ENCODE measurements at regions not wholly inside any gene's neighbourhood (a gene's known extent, or its start where the extent isn't known, plus 50 kb on each side); places are given as distances from the start of the nearest gene placed in this dataset.

DNA sequence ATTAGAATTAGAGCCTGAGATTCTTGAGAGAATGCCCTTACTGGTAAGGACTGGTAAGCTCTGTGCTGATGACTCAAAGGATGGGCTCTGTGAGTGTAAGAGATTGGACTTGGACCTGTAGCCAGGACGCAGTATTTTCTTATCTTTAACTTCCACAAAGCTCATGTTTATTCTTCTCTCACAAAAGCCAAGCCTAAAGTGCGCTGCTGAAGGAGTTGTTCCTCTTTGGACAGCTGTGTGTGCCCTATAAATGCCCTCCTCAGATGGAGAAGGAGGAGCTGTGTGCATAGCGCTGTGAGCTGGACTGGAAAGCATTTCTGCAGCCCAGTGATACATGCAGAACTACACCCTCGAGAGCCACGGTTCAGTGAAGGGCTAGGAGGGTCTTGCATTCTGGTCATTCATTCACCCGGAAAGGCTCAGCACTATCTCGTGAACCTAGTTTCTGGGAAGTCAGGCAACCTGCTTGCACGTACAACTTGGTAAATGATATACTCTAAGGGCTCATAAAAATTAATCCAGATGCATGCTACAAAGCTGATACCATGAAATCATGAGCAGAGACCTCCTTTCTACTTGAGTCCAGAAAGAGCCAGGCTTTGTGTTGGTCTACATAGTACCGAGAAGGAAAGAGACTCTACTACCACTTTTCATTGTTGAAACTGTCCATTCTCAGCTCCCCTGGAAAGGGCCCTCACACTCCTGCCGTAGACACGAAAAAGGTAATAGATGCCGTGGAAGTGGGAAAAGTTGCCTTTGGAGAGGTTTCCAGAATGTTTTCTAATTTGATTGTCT lies 103.0 kb upstream of the TBL1XR1 start:
- BruUV-seq (replicated peaks) = no TSS peak
- H3K4me3 Mint-ChIP-seq (ENCODE audit: unreplicated experiment) = no peak overlapping the region
- TF ChIP-seq, protein P1, sequence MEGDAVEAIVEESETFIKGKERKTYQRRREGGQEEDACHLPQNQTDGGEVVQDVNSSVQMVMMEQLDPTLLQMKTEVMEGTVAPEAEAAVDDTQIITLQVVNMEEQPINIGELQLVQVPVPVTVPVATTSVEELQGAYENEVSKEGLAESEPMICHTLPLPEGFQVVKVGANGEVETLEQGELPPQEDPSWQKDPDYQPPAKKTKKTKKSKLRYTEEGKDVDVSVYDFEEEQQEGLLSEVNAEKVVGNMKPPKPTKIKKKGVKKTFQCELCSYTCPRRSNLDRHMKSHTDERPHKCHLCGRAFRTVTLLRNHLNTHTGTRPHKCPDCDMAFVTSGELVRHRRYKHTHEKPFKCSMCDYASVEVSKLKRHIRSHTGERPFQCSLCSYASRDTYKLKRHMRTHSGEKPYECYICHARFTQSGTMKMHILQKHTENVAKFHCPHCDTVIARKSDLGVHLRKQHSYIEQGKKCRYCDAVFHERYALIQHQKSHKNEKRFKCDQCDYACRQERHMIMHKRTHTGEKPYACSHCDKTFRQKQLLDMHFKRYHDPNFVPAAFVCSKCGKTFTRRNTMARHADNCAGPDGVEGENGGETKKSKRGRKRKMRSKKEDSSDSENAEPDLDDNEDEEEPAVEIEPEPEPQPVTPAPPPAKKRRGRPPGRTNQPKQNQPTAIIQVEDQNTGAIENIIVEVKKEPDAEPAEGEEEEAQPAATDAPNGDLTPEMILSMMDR (IDR thresholded peaks at IDR 0.05; ENCODE audit: unreplicated experiment) = no peak
- no peaks in the 10 kb centered on the region for H3K4me1 Mint-ChIP-seq (ENCODE audit: insufficient read depth, unreplicated experiment)
- no peak overlapping the region for H3K27ac Mint-ChIP-seq (ENCODE audit: low read depth, unreplicated experiment)
- DNase-seq (ENCODE audit: unreplicated experiment) = no peak
- H3K27me3 Mint-ChIP-seq (ENCODE audit: insufficient read depth, unreplicated experiment) = no peaks in the 10 kb centered on the region
- ChIA-PET CTCF (interaction anchor here (0.5 to 0.7 kb wide), 3 partner anchors 12 to 427 kb away, joined by 3 read pairs; no protein-coding TSS in a partner anchor), POLR2A (interaction anchor here (0.8 to 1.5 kb wide), 2 partner anchors 11 to 242 kb away, joined by 3 read pairs; no protein-coding TSS in a partner anchor)
- no peaks in the 10 kb centered on the region for H3K9me3 Mint-ChIP-seq (ENCODE audit: unreplicated experiment)
- H3K36me3 Mint-ChIP-seq (ENCODE audit: insufficient read depth, unreplicated experiment) = peaks cover 7% of the 10 kb centered on the region
- intact Hi-C loops (cut with micrococcal nuclease) = no loop called here

DNA sequence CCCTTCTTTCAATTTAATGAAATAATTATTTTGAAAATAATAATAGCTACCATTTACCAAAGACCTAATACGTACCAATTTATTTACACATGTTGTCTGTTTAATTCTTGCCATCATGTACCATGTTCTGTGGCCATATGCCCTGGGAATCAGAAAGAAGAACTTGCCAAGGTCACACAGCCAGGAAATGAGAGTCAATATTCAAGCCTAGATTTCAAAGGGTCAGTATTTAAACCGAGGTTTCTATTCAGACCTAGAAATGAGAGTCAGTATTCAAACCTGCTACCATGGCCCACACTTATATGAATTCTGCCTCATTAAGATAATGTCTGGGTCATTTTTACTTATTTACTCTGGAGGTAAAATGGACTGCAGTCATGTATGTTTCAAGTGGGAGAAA lies 103.6 kb upstream of the TBL1XR1 start:
- H3K27ac Mint-ChIP-seq (ENCODE audit: low read depth, unreplicated experiment) = no peak overlapping the region
- H3K36me3 Mint-ChIP-seq (ENCODE audit: insufficient read depth, unreplicated experiment) = peaks cover 7% of the 10 kb centered on the region
- DNase-seq (ENCODE audit: unreplicated experiment) = no peak
- POLR2A ChIA-PET = interaction anchor here (0.8 to 1.5 kb wide), 2 partner anchors 11 to 242 kb away, joined by 3 read pairs; no protein-coding TSS in a partner anchor
- H3K4me1 Mint-ChIP-seq (ENCODE audit: insufficient read depth, unreplicated experiment) = no peaks in the 10 kb centered on the region
- no peak overlapping the region for H3K4me3 Mint-ChIP-seq (ENCODE audit: unreplicated experiment)
- intact Hi-C loops (cut with micrococcal nuclease) = no loop called here
- no peaks in the 10 kb centered on the region for H3K9me3 Mint-ChIP-seq (ENCODE audit: unreplicated experiment)
- H3K27me3 Mint-ChIP-seq (ENCODE audit: insufficient read depth, unreplicated experiment) = no peaks in the 10 kb centered on the region
- BruUV-seq (replicated peaks) = no TSS peak
- CTCF ChIA-PET = interaction anchor here (0.5 kb wide), 1 partner anchor 13 kb away, joined by 3 read pairs; no protein-coding TSS in a partner anchor
- TF ChIP-seq, protein P1 (IDR thresholded peaks at IDR 0.05; ENCODE audit: unreplicated experiment) = no peak

DNA sequence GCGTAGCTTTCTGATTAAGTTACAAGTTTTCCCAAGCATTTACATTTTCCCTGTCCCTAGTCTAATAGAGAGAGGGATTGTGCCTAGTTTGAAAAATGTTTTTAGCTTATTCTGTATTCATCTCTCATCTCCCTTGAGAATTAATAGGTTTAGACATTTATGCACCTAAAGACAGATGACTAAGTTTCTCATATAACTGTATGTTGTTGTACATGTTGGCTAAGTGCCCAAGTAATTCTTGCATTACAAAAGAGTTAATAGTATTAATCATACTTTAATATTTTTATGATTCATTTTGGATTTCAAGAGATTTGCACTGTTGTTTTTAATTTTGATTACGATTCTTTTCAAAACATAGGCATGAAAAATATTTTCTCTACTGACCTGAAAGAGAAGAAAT lies 109.0 kb upstream of the TBL1XR1 start:
- H3K9me3 Mint-ChIP-seq (ENCODE audit: unreplicated experiment) = no peaks in the 10 kb centered on the region
- H3K36me3 Mint-ChIP-seq (ENCODE audit: insufficient read depth, unreplicated experiment) = peaks cover 7% of the 10 kb centered on the region
- ChIA-PET CTCF (interaction anchor here (1.1 kb wide), 1 partner anchor 56 kb away, joined by 3 read pairs; no protein-coding TSS in a partner anchor), POLR2A (interaction anchor here (1.1 to 1.6 kb wide), 8 partner anchors 12 to 137 kb away, joined by 3 to 7 read pairs (median 4); partner anchors contain the start of gene TBL1XR1)
- intact Hi-C loops (cut with micrococcal nuclease) = loop anchor here (5.0 kb wide), 1 partner anchor 51 kb away; no protein-coding TSS in a partner anchor
- TF ChIP-seq, protein P1 (IDR thresholded peaks at IDR 0.05; ENCODE audit: unreplicated experiment) = no peak
- peaks cover 4% of the 10 kb centered on the region for H3K4me1 Mint-ChIP-seq (ENCODE audit: insufficient read depth, unreplicated experiment)
- no peak overlapping the region for H3K27ac Mint-ChIP-seq (ENCODE audit: low read depth, unreplicated experiment)
- no peak overlapping the region for H3K4me3 Mint-ChIP-seq (ENCODE audit: unreplicated experiment)
- peak; percentile 68 for DNase-seq (ENCODE audit: unreplicated experiment)
- BruUV-seq (replicated peaks) = no TSS peak
- no peaks in the 10 kb centered on the region for H3K27me3 Mint-ChIP-seq (ENCODE audit: insufficient read depth, unreplicated experiment)

DNA sequence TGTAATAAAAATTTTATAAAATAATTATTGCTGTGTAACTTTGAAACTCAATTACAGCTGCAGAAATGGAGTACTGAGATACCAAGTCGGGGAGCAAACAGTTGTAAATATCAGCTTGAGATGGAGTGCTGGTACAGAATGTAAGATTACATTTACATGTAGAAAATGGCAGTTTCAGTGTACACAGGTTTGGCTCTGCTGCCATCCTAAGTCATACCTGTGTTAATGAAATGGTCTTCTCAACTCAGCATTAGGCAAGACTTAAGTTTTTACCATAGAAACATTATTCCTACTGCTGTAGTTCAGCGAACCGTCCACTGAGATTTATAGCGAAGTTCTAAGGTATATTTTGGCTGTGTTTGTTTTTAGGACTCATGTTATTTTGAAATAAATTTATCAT lies 110.1 kb upstream of the TBL1XR1 start:
- H3K36me3 Mint-ChIP-seq (ENCODE audit: insufficient read depth, unreplicated experiment) = no peaks in the 10 kb centered on the region
- H3K27ac Mint-ChIP-seq (ENCODE audit: low read depth, unreplicated experiment) = no peak overlapping the region
- H3K4me1 Mint-ChIP-seq (ENCODE audit: insufficient read depth, unreplicated experiment) = peaks cover 4% of the 10 kb centered on the region
- intact Hi-C loops (cut with micrococcal nuclease) = loop anchor here (5.0 kb wide), 1 partner anchor 50 kb away; no protein-coding TSS in a partner anchor
- no TSS peak for BruUV-seq (replicated peaks)
- DNase-seq (ENCODE audit: unreplicated experiment) = no peak
- no peak overlapping the region for H3K4me3 Mint-ChIP-seq (ENCODE audit: unreplicated experiment)
- H3K27me3 Mint-ChIP-seq (ENCODE audit: insufficient read depth, unreplicated experiment) = no peaks in the 10 kb centered on the region
- ChIA-PET CTCF (no interaction called here), POLR2A (interaction anchor here (1.1 to 1.6 kb wide), 4 partner anchors 37 to 110 kb away, joined by 3 to 7 read pairs (median 4); partner anchors contain the start of gene TBL1XR1)
- TF ChIP-seq, protein P1 (IDR thresholded peaks at IDR 0.05; ENCODE audit: unreplicated experiment) = no peak
- H3K9me3 Mint-ChIP-seq (ENCODE audit: unreplicated experiment) = no peaks in the 10 kb centered on the region
